Mucosa of rectum (tissue), 2 donors: ENCODE measurements at regions not wholly inside any gene's neighbourhood (a gene's known extent, or its start where the extent isn't known, plus 50 kb on each side); places are given as distances from the start of the nearest gene placed in this dataset.

Experiments
- H3K27ac ChIP-seq, 2 donors: one replicate each; pipeline ENCODE4 v1.7.0; 2013; ENCODE audit warnings: inconsistent platforms in 2 of 2, low read depth in 2 of 2, low read length in 2 of 2
- H3K27me3 ChIP-seq, 2 donors: one replicate each; pipeline ENCODE4 v1.7.0; 2013; ENCODE audit warnings: low read length in 2 of 2; ENCODE audit not compliant: control insufficient read depth in 2 of 2, insufficient read depth in 2 of 2
- H3K36me3 ChIP-seq, 2 donors: one replicate each; pipeline ENCODE4 v1.7.0; 2013; ENCODE audit warnings: low read length in 2 of 2; ENCODE audit not compliant: control insufficient read depth in 2 of 2, insufficient read depth in 2 of 2
- H3K4me1 ChIP-seq, 2 donors: one replicate each; pipeline ENCODE4 v1.7.0; 2013; ENCODE audit warnings: low read length in 2 of 2, mild to moderate bottlenecking in 1 of 2; ENCODE audit not compliant: control insufficient read depth in 2 of 2, insufficient read depth in 2 of 2
- H3K4me3 ChIP-seq, 2 donors: one replicate each; pipeline ENCODE4 v1.7.0; 2013; ENCODE audit warnings: low read length in 2 of 2
- H3K9ac ChIP-seq, 2 donors: one replicate each; pipeline ENCODE4 v1.7.0; 2013; ENCODE audit warnings: low read length in 2 of 2, low read depth in 1 of 2, mild to moderate bottlenecking in 1 of 2
- H3K9me3 ChIP-seq, 2 donors: one replicate each; pipeline ENCODE4 v1.7.0; 2013; ENCODE audit warnings: low read length in 2 of 2; ENCODE audit not compliant: control insufficient read depth in 2 of 2
- donor health status: healthy.
- donor health status: Normal muscosa, but diverticular disease.

DNA sequence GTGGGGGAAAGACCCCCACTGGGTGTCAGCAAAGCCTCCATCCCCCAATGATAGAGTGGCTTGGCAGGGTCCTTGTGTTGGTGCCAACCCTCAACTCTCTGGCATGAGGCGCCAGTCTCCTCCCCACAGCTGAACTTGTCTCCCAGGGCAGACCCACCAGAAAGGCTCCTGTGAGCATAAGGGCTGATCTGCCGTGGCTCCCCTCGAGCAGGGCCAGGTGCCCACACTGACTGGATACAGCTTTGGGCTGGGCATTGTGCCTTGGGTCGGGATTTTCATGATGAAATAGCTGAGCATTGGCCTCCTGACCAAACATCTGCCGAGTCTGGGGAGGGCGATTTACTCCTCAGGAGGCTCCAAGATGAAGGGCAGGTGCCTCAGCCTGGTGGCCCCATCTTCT, 68.1 kb upstream of the NPTX2 start:
- no peak overlapping the region for H3K27ac ChIP-seq
- H3K4me1 ChIP-seq = no peaks in the 10 kb centered on the region
- no peak overlapping the region for H3K4me3 ChIP-seq
- peaks cover 0 to 3% of the 10 kb centered on the region in 2 donors for H3K9me3 ChIP-seq
- no peak overlapping the region for H3K9ac ChIP-seq
- no peaks in the 10 kb centered on the region for H3K36me3 ChIP-seq
- H3K27me3 ChIP-seq = peaks cover 0 to 7% of the 10 kb centered on the region in 2 donors

DNA sequence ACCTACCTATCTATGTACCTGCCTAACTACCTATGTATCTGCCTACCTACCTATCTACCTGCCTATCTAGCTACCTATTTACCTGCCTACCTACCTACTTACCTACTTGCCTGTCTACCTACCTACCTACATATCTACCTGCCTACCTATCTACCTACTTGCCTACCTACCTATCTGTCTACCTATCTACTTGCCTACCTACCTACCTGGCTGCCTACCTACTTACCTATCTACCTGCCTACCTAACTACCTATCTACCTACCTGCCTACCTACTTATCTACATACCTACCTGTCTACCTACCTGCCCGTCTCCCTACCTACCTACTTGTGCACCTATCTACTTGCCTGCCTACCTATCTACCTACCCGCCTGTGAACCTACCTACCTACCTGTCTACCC, 68.7 kb upstream of the NPTX2 start:
- H3K27ac ChIP-seq = no peak overlapping the region
- no peaks in the 10 kb centered on the region for H3K36me3 ChIP-seq
- H3K4me1 ChIP-seq = no peaks in the 10 kb centered on the region
- H3K9ac ChIP-seq = no peak overlapping the region
- peaks cover 0 to 7% of the 10 kb centered on the region in 2 donors for H3K27me3 ChIP-seq
- peaks cover 0 to 3% of the 10 kb centered on the region in 2 donors for H3K9me3 ChIP-seq
- no peak overlapping the region for H3K4me3 ChIP-seq

DNA sequence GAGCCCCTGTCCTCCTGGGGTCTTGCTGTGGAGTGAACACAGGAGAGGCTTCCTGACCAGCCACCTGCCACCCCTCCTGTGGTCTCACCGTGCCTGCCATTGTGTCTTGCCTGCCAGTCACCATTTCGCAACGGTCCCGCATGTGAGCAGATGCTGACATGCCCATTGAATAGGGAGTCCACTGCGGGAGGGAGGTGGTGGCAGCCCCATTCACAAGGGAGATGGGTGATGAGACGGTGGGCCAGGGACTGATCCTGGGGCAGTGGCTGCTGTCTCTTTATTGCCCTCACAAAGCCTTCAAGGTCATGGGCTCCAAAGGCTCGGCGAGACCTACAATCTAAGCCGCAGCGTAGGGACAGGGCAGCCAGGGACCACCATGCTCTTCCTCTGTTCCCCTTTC, 76.0 kb upstream of the NPTX2 start:
- Histone ChIP-seq H3K4me3 (no peak overlapping the region), H3K9ac (no peak overlapping the region), H3K4me1 (no peaks in the 10 kb centered on the region), H3K27ac (no peak overlapping the region), H3K9me3 (no peaks in the 10 kb centered on the region), H3K27me3 (no peaks in the 10 kb centered on the region), H3K36me3 (no peaks in the 10 kb centered on the region)

DNA sequence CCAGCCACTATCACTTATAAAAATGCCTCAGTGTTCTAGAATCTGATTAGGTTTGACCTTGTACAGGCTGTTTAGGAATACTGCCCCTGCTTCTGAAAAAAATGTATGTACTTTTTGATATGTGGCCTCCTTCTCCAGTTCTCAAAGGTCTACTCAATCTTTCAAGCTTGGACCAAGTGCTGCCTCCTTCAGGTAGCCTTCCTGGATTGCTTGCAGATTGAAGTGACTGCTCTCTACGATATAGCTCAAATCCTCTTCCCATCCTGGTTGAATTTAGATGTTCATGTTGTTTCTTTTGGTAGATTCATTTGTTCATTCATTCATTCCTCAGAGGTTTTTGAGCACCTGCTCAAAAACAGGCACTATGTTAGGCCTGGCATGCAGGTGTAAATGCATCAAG, 77.2 kb upstream of the NPTX2 start:
- H3K4me1 ChIP-seq = no peaks in the 10 kb centered on the region
- H3K27me3 ChIP-seq = no peaks in the 10 kb centered on the region
- H3K36me3 ChIP-seq = no peaks in the 10 kb centered on the region
- no peaks in the 10 kb centered on the region for H3K9me3 ChIP-seq
- H3K9ac ChIP-seq = no peak overlapping the region
- H3K27ac ChIP-seq = no peak overlapping the region
- no peak overlapping the region for H3K4me3 ChIP-seq

DNA sequence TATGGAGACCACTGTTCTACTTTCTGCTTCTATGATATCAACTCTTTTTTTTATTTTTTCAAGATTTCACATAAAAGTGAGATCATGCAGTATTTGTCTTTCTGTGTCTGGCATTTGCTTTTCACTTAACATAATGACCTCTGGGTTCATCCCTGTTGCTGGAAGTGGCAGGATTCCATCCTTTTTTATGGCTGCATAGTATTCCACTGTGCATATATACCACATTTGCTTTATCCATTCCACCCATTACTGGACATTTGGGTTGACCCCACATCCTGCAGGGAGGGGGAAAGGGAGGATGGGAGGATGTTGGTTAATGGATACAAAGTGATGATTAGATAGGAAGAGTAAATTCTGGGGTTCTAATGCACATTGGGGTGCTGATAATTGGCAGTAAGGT, 80.3 kb upstream of the NPTX2 start:
- Histone ChIP-seq H3K27ac (no peak overlapping the region), H3K9ac (no peak overlapping the region), H3K4me1 (no peaks in the 10 kb centered on the region), H3K27me3 (no peaks in the 10 kb centered on the region), H3K36me3 (no peaks in the 10 kb centered on the region), H3K9me3 (no peaks in the 10 kb centered on the region), H3K4me3 (no peak overlapping the region)

DNA sequence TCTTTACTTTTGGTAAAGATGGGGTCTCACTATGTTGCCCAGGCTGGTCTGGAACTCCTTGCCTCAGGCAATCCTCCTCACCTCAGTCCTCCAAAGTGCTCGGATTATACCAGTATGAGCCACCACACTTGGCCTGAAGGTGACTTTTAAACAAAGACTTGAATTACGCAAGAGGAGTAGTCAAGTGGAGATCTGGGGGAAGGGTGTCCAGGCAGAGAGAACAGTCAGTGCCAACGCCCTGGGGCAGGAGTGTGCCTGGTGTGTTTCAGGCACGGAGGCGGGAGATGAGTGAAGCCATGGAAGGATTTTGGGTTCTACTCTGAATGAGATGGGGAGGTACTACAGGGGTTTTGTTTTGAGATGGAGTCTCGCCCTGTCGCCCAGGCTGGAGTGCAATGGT, 82.6 kb upstream of the NPTX2 start:
- Histone ChIP-seq H3K27ac (no peak overlapping the region), H3K27me3 (no peaks in the 10 kb centered on the region), H3K9me3 (no peaks in the 10 kb centered on the region), H3K4me1 (no peaks in the 10 kb centered on the region), H3K4me3 (no peak overlapping the region), H3K9ac (no peak overlapping the region), H3K36me3 (no peaks in the 10 kb centered on the region)

DNA sequence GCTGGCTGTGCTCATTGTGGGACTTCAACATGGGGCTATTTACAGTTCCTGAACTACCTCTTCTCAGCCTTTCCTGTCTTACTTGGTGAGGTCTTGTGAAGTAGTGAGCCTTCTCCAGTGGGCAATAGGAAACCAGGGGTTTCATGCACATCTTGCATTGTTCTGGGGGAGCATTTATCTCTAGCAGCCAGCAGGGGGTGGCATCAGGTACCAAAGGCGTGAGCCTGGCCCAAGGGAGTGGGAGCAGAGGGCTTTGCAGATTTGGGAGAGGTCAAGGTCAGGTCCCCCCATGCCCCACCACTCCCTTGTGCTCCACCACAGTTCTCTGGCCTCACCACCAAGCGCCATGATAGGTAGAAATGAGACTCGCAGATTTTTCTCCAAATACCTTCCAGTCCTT, 85.4 kb upstream of the NPTX2 start:
- Histone ChIP-seq H3K4me3 (no peak overlapping the region), H3K4me1 (no peaks in the 10 kb centered on the region), H3K27ac (no peak overlapping the region), H3K9me3 (no peaks in the 10 kb centered on the region), H3K36me3 (no peaks in the 10 kb centered on the region), H3K27me3 (no peaks in the 10 kb centered on the region), H3K9ac (no peak overlapping the region)

DNA sequence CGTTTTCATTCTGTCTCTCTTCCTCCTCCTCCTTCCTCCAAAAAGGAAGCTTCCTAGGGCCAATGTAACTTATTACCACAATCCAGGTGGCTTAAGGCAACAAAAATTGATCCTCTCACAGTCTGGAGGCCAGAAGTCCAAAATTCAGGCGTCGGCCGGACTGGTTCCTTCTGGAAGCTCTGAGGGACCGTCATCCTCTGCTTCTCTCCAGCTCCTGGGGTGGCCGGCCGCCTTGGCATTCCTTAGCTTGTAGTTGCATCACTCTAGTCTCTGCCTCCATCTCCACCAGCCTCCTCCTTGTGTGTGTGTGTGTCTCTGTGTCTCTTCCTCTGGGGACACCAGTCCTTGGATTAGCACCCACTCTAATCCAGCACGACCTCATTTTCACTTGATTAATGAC, 89.0 kb upstream of the NPTX2 start:
- Histone ChIP-seq H3K4me3 (no peak overlapping the region), H3K9me3 (no peaks in the 10 kb centered on the region), H3K36me3 (no peaks in the 10 kb centered on the region), H3K9ac (no peak overlapping the region), H3K27ac (no peak overlapping the region), H3K4me1 (no peaks in the 10 kb centered on the region), H3K27me3 (no peaks in the 10 kb centered on the region)

DNA sequence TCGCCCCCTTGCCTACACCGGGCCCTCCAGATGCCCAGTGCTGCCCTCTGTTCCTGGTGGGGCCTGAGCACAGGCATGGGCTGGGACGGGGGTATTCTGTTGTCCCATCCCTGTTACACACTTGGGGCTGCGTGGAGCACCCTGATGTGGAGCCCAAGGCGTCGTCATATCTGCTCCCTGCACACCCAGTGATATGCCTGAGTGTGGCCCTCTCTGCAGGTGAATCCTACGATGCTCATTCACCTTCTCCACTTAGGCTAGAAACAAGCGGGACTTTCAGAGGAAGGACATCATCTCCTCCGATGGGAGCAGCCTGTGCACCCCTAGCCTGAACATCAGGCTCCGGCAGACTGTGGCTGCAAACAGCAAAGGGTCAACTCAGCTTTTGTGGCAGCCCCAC, 91.0 kb upstream of the NPTX2 start:
- Histone ChIP-seq H3K9me3 (no peaks in the 10 kb centered on the region), H3K27me3 (no peaks in the 10 kb centered on the region), H3K9ac (no peak overlapping the region), H3K4me3 (no peak overlapping the region), H3K36me3 (no peaks in the 10 kb centered on the region), H3K27ac (no peak overlapping the region), H3K4me1 (no peaks in the 10 kb centered on the region)

DNA sequence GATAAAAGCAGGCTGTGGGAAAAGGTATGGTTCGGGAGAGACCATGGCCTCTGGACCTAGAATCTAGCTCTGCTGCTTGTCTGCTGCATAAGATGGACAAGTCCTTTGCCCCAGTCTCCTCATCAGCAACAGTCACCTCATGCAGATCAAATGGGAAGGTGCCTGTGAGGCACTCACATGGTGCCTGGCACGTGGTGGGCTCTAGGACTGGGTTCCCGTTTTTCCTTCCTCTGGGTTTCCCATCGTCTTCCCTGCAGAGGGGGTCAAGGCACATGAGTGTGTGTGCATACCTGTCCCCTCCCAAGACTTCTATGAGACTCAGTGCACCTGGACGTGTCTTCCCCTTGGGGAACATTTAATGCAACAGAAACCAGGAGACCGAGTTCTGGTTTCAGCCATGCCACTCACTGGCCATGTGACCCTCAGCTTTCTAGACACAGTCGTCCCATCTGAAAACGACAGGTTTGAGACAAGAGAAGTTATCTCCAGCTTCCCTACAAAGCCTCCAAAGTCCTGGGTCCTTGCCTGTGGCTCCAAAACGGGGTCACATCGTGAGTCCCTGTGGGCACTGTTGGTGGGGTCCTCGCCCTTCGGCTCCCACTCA, 95.9 kb upstream of the NPTX2 start:
- H3K4me1 ChIP-seq = no peaks in the 10 kb centered on the region
- no peak overlapping the region for H3K4me3 ChIP-seq
- no peak overlapping the region for H3K27ac ChIP-seq
- H3K27me3 ChIP-seq = no peaks in the 10 kb centered on the region
- H3K9ac ChIP-seq = no peak overlapping the region
- no peaks in the 10 kb centered on the region for H3K9me3 ChIP-seq
- H3K36me3 ChIP-seq = no peaks in the 10 kb centered on the region
